Ascending aorta (tissue), 2 donors: ENCODE measurements at regions not wholly inside any gene's neighbourhood (a gene's known extent, or its start where the extent isn't known, plus 50 kb on each side); places are given as distances from the start of the nearest gene placed in this dataset.

Experiments
- DNase-seq, 2 donors: peaks; one replicate each; pipeline ENCODE4 v3.0.0-alpha.2; 2019; ENCODE audit warnings: low spot score in 2 of 2
- H3K27ac ChIP-seq, 2 donors: fragments of 200-600 bp; sonication (generic); one replicate each; pipeline ENCODE4 v1.5.1; 2016 to 2017; ENCODE audit warnings: mild to moderate bottlenecking in 1 of 2
- H3K27me3 ChIP-seq: fragments of 200-600 bp; sonication (generic); one replicate; pipeline ENCODE4 v1.5.1; 2017
- H3K36me3 ChIP-seq, 2 donors: fragments of 200-600 bp; sonication (generic); one replicate each; pipeline ENCODE4 v1.5.1; 2016
- H3K4me1 ChIP-seq, 2 donors: fragments of 200-600 bp; sonication (generic); one replicate each; pipeline ENCODE4 v1.5.1; 2016 to 2017; ENCODE audit warnings: mild to moderate bottlenecking in 1 of 2
- H3K4me3 ChIP-seq, 2 donors: fragments of 200-600 bp; sonication (generic); one replicate each; pipeline ENCODE4 v1.5.1; 2016 to 2017; ENCODE audit warnings: mild to moderate bottlenecking in 1 of 2
- H3K9me3 ChIP-seq, 2 donors: fragments of 200-600 bp; sonication (generic); one replicate each; pipeline ENCODE4 v1.5.1; 2016
- intact Hi-C: fragments of 100-400 bp; cut with DNase I; formaldehyde crosslinking; loops from one replicate; pipeline ENCODE4 v1.15.1; 2023
- TF ChIP-seq, protein P1 (sequence below), 3 experiments: fragments of 200-600 bp in 2 of 3; fragments of 450-650 bp in 1 of 3; sonication (generic) in 2 of 3; IDR thresholded peaks; one replicate each; pipeline ENCODE4 v1.5.1; 2016 to 2019; ENCODE audit warnings: antibody characterized with exemption in 3 of 3, mild to moderate bottlenecking in 1 of 3, moderate library complexity in 1 of 3

- H3K9me3 ChIP-seq = no peaks in the 10 kb centered on the region
- H3K4me3 ChIP-seq = no peak overlapping the region
- H3K27ac ChIP-seq = no peak overlapping the region
- H3K36me3 ChIP-seq = no peaks in the 10 kb centered on the region
- no peaks in the 10 kb centered on the region for H3K27me3 ChIP-seq
- intact Hi-C loops = loop anchor here (1.0 to 5.0 kb wide), 3 partner anchors 177 to 652 kb away; no protein-coding TSS in a partner anchor
- TF ChIP-seq, protein P1, sequence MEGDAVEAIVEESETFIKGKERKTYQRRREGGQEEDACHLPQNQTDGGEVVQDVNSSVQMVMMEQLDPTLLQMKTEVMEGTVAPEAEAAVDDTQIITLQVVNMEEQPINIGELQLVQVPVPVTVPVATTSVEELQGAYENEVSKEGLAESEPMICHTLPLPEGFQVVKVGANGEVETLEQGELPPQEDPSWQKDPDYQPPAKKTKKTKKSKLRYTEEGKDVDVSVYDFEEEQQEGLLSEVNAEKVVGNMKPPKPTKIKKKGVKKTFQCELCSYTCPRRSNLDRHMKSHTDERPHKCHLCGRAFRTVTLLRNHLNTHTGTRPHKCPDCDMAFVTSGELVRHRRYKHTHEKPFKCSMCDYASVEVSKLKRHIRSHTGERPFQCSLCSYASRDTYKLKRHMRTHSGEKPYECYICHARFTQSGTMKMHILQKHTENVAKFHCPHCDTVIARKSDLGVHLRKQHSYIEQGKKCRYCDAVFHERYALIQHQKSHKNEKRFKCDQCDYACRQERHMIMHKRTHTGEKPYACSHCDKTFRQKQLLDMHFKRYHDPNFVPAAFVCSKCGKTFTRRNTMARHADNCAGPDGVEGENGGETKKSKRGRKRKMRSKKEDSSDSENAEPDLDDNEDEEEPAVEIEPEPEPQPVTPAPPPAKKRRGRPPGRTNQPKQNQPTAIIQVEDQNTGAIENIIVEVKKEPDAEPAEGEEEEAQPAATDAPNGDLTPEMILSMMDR (IDR thresholded peaks at IDR 0.05) = peak; percentile 35 to 64 (median 44)
- no peak for DNase-seq
- H3K4me1 ChIP-seq = no peaks in the 10 kb centered on the region
Observed at GRCh38 chr4:102449751-102450352, 51.3 kb upstream of the NFKB1 start.

DNA sequence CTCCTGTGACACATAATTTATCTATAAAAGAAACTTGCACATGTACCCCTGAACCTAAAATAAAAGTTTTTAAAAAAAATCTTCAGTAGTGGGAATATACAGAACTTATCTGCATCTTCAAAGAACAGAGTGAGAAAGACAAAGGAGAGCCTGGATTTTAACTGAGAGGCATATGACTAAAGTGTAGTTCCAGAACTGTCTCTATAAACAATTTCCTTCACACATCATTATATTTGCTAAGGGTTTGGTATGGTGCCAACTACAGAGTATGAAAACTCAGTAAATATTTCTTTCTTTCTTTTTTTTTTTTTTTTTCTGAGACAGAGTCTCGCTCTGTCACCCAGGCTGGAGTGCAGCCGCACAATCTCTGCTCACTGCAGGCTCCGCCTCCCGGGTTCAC is 49.9 kb upstream of the NFKB1 start:
- Histone ChIP-seq H3K4me1 (no peaks in the 10 kb centered on the region), H3K9me3 (no peaks in the 10 kb centered on the region), H3K36me3 (no peaks in the 10 kb centered on the region), H3K27ac (no peak overlapping the region), H3K27me3 (no peaks in the 10 kb centered on the region), H3K4me3 (no peak overlapping the region)
- intact Hi-C loops = no loop called here
- no peak for DNase-seq
- TF ChIP-seq, protein P1 (IDR thresholded peaks at IDR 0.05) = no peak
